HFFc6 (cell line): ENCODE measurements at regions not wholly inside any gene's neighbourhood (a gene's known extent, or its start where the extent isn't known, plus 50 kb on each side); places are given as distances from the start of the nearest gene placed in this dataset.

Experiments used
- DNase-seq: peaks from one replicate; pipeline ENCODE4 v3.0.0-alpha.2; 2018
- H3K27ac Mint-ChIP-seq: 2 replicates; pipeline ENCODE4 v1.8.0; 2020; ENCODE audit warnings: mild to moderate bottlenecking, mixed read lengths
- H3K27me3 Mint-ChIP-seq: 2 replicates; pipeline ENCODE4 v1.8.0; 2021; ENCODE audit warnings: mild to moderate bottlenecking, moderate library complexity, mixed read lengths; ENCODE audit not compliant: insufficient read depth
- H3K36me3 Mint-ChIP-seq: 2 replicates; pipeline ENCODE4 v1.8.0; 2021; ENCODE audit warnings: low read depth, mixed read lengths
- H3K4me1 Mint-ChIP-seq: 2 replicates; pipeline ENCODE4 v1.8.0; 2020; ENCODE audit warnings: low read depth, mixed read lengths
- H3K4me3 Mint-ChIP-seq: 2 replicates; pipeline ENCODE4 v1.8.0; 2020; ENCODE audit warnings: mild to moderate bottlenecking, moderate library complexity, mixed read lengths
- H3K9me3 Mint-ChIP-seq: 2 replicates; pipeline ENCODE4 v1.8.0; 2020; ENCODE audit warnings: mild to moderate bottlenecking, mixed read lengths
- TF ChIP-seq, protein P1 (sequence below): fragments of 200-600 bp; sonication (generic); IDR thresholded peaks from 2 replicates; pipeline ENCODE4 v1.5.0; 2021; ENCODE audit warnings: antibody characterized with exemption, mild to moderate bottlenecking

- TF ChIP-seq, protein P1, sequence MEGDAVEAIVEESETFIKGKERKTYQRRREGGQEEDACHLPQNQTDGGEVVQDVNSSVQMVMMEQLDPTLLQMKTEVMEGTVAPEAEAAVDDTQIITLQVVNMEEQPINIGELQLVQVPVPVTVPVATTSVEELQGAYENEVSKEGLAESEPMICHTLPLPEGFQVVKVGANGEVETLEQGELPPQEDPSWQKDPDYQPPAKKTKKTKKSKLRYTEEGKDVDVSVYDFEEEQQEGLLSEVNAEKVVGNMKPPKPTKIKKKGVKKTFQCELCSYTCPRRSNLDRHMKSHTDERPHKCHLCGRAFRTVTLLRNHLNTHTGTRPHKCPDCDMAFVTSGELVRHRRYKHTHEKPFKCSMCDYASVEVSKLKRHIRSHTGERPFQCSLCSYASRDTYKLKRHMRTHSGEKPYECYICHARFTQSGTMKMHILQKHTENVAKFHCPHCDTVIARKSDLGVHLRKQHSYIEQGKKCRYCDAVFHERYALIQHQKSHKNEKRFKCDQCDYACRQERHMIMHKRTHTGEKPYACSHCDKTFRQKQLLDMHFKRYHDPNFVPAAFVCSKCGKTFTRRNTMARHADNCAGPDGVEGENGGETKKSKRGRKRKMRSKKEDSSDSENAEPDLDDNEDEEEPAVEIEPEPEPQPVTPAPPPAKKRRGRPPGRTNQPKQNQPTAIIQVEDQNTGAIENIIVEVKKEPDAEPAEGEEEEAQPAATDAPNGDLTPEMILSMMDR = no peak
- Mint-ChIP-seq H3K4me3 (no peak overlapping the region), H3K9me3 (peaks cover 44% of the 10 kb centered on the region), H3K27ac (no peak overlapping the region), H3K27me3 (peaks cover 5% of the 10 kb centered on the region), H3K36me3 (peaks cover 7% of the 10 kb centered on the region; the same call in 1 of the 2 replicates), H3K4me1 (no peaks in the 10 kb centered on the region)
- DNase-seq = no peak
Observed at GRCh38 chr17:79506150-79506870, 104.5 kb downstream of the RBFOX3 start.

- Mint-ChIP-seq H3K4me3 (no peak overlapping the region), H3K9me3 (peaks cover 39% of the 10 kb centered on the region), H3K27me3 (peaks cover 5% of the 10 kb centered on the region), H3K36me3 (peaks cover 4% of the 10 kb centered on the region; the same call in 1 of the 2 replicates), H3K4me1 (no peaks in the 10 kb centered on the region), H3K27ac (no peak overlapping the region)
- TF ChIP-seq, protein P1 = no peak
- no peak for DNase-seq
Observed at GRCh38 chr17:79505199-79505598, 105.7 kb downstream of the RBFOX3 start.

DNA sequence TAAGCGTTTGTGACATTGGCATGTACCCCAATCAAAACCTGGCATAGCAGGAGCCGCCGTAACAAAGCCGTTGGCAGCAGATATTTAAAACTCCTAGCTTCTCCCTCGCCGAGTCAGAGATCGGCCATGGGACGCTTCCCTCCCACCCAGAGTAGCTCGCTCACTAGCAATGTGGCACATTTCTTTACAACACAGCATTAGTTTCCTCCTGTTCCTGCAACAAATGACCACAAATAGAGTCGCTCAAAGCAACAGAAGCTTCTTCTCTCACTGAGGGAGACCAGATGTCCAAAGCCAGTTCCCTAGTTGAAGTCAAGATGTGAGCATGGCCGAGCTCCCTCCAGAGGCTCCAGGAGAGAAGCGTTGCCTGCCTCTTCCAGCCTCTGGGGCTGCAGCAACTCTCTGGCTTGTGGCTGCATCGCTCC lies 106.7 kb downstream of the RBFOX3 start:
- DNase-seq = no peak
- no peaks in the 10 kb centered on the region for H3K4me1 Mint-ChIP-seq

DNA sequence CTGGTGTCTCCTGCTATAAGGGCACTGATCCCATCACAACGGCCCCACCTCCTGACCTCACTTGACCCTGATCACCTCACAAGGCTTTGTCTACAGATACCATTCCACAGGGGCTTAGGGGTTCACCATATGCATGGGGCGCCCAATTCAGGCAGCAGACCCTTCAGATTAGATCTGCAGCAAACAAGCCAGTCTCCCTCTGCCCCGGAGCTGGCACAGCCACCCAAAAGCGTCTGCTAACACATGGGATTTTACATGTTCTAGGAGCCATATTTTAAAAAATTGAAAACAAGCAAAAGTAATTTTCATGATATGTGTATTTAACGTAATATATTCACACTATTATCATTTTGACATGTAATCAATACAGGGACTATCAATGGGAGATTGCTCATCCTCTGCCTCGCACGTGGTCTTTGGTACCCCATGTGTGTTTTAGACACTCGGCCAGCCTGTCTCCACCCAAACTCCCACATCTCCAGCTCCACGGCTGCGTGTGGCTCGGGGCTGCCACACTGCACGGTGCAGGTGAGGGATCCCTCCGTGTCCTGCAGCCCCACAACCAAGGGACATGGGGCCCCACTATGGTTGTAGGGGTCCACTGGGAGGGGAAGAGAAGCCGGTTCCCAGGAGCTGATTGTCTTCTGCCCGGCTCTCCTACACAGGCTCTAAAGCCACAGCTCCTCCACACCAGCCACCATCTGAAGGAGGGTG lies 107.6 kb downstream of the RBFOX3 start:
- Mint-ChIP-seq H3K27me3 (peaks cover 7% of the 10 kb centered on the region), H3K4me1 (no peaks in the 10 kb centered on the region), H3K4me3 (no peak overlapping the region), H3K9me3 (peaks cover 40% of the 10 kb centered on the region), H3K27ac (no peak overlapping the region), H3K36me3 (no peaks in the 10 kb centered on the region)
- TF ChIP-seq, protein P1 = no peak
- no peak for DNase-seq

More for the DNA sequence above, 106.7 kb downstream of the RBFOX3 start:
- no peak overlapping the region for H3K4me3 Mint-ChIP-seq
- peaks cover 5% of the 10 kb centered on the region for H3K27me3 Mint-ChIP-seq
- no peaks in the 10 kb centered on the region for H3K36me3 Mint-ChIP-seq
- H3K9me3 Mint-ChIP-seq = peaks cover 38% of the 10 kb centered on the region
- no peak overlapping the region for H3K27ac Mint-ChIP-seq
- TF ChIP-seq, protein P1 = no peak

- no peak overlapping the region for H3K4me3 Mint-ChIP-seq
- H3K27ac Mint-ChIP-seq = no peak overlapping the region
- H3K4me1 Mint-ChIP-seq = no peaks in the 10 kb centered on the region
- H3K9me3 Mint-ChIP-seq = peaks cover 43% of the 10 kb centered on the region
- no peak for DNase-seq
- TF ChIP-seq, protein P1 = no peak
- H3K27me3 Mint-ChIP-seq = peaks cover 8% of the 10 kb centered on the region
- H3K36me3 Mint-ChIP-seq = no peaks in the 10 kb centered on the region
Observed at GRCh38 chr17:79501910-79502309, 108.9 kb downstream of the RBFOX3 start.
